ENCODE measurements at regions not wholly inside any gene's neighbourhood (a gene's known extent, or its start where the extent isn't known, plus 50 kb on each side); places are given as distances from the start of the nearest gene placed in this dataset.

GRCh38 chr20:39431091-39431880 is 469.1 kb downstream of the DHX35 start:
- no peak for TF ChIP-seq POLR2AphosphoS5 (IDR thresholded peaks at IDR 0.05; ENCODE audit: low read depth)
- no peak for TF ChIP-seq CTCF (IDR thresholded peaks at IDR 0.05; ENCODE audit: insufficient read depth, low read length)
